ENCODE measurements at regions not wholly inside any gene's neighbourhood (a gene's known extent, or its start where the extent isn't known, plus 50 kb on each side); places are given as distances from the start of the nearest gene placed in this dataset.

DNA sequence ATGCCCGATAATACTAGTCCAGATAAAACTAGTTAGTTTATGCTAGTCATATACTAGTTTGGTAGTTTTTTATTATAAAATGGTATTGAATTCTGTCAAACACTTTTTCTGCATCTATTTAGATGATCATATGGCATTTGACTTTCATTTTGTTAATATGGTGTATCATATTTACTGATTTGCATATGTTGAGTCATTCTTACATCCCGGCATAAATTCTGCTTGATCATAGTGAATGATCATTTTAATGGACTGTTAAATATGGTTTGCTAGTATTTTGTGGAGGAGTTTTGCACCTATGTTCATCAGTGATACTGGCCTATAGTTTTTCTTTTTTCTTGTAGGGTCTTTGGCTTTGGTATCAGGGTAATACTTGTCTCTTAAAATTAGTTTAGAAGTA, 365.6 kb downstream of the TAF11L14 start:
- TF ChIP-seq, protein P1, sequence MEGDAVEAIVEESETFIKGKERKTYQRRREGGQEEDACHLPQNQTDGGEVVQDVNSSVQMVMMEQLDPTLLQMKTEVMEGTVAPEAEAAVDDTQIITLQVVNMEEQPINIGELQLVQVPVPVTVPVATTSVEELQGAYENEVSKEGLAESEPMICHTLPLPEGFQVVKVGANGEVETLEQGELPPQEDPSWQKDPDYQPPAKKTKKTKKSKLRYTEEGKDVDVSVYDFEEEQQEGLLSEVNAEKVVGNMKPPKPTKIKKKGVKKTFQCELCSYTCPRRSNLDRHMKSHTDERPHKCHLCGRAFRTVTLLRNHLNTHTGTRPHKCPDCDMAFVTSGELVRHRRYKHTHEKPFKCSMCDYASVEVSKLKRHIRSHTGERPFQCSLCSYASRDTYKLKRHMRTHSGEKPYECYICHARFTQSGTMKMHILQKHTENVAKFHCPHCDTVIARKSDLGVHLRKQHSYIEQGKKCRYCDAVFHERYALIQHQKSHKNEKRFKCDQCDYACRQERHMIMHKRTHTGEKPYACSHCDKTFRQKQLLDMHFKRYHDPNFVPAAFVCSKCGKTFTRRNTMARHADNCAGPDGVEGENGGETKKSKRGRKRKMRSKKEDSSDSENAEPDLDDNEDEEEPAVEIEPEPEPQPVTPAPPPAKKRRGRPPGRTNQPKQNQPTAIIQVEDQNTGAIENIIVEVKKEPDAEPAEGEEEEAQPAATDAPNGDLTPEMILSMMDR (IDR thresholded peaks at IDR 0.05 in 4 of 5, conservative IDR thresholded peaks at IDR 0.05 in 1 of 5) = no peak
- no peak for TF ChIP-seq POLR2A (IDR thresholded peaks at IDR 0.05)
